ENCODE measurements at regions not wholly inside any gene's neighbourhood (a gene's known extent, or its start where the extent isn't known, plus 50 kb on each side); places are given as distances from the start of the nearest gene placed in this dataset.
"Not testable (repeated sequence)": the region's sequence is repeated elsewhere in the genome, so short reads cannot be mapped to it uniquely, and the experiment has no call there.

- no peak overlapping the region for H3K4me3 ChIP-seq (replicated peaks in 1 of 4; ENCODE audit: control extremely low read depth in 1 of 4, insufficient read depth in 1 of 4, low read depth in 3 of 4, low read length in 4 of 4)
These were observed 72.6 kb upstream of the ZNF92 start for GRCh38 chr7:65301007-65301406.

GRCh38 chr7:65295409-65295808, 78.2 kb upstream of the ZNF92 start:
- Histone ChIP-seq H3K27me3 (ENCODE audit: control insufficient read depth, insufficient read depth, low read length) (no peaks in the 10 kb centered on the region), H3K36me3 (ENCODE audit: control insufficient read depth, insufficient read depth, low read length) (no peaks in the 10 kb centered on the region)

More at GRCh38 chr7:65301007-65301406, 72.6 kb upstream of the ZNF92 start:
- no peaks in the 10 kb centered on the region for H3K36me3 ChIP-seq (ENCODE audit: control insufficient read depth, insufficient read depth, low read length)
- no peak for DNase-seq (ENCODE audit: low read depth in 2 of 2)
- H3K9ac ChIP-seq (ENCODE audit: insufficient read depth, low read length): no peak overlapping the region
- no peaks in the 10 kb centered on the region for H4K20me1 ChIP-seq (ENCODE audit: control insufficient read depth, extremely low read depth, insufficient read depth, low read length)
- no peaks in the 10 kb centered on the region for H3K9me3 ChIP-seq (ENCODE audit: control insufficient read depth, insufficient read depth, low read depth, low read length)
- H3K79me2 ChIP-seq (ENCODE audit: control insufficient read depth, insufficient read depth, low read length): no peaks in the 10 kb centered on the region
- TF ChIP-seq EZH2 (IDR thresholded peaks at IDR 0.05; ENCODE audit: low read length, missing control alignments) (no peak), CTCF (conservative IDR thresholded peaks at IDR 0.05 in 1 of 2, IDR thresholded peaks at IDR 0.05 in 1 of 2; ENCODE audit: low read depth in 1 of 2, low read length in 2 of 2) (no peak)
- no peak overlapping the region for H3K4me2 ChIP-seq (ENCODE audit: extremely low read depth, insufficient read depth, low read length)
- no peak overlapping the region for H2AFZ ChIP-seq (ENCODE audit: low read length)
- H3K27me3 ChIP-seq (ENCODE audit: control insufficient read depth, insufficient read depth, low read length): no peaks in the 10 kb centered on the region
- no peaks in the 10 kb centered on the region for H3K4me1 ChIP-seq (ENCODE audit: control insufficient read depth, extremely low read depth, insufficient read depth, low read length)
- H3K27ac ChIP-seq (ENCODE audit: insufficient read depth, low read length): no peak overlapping the region

GRCh38 chr7:65290340-65290739, 83.3 kb upstream of the ZNF92 start:
- H2AFZ ChIP-seq (ENCODE audit: low read length); H3K27me3 ChIP-seq (ENCODE audit: control insufficient read depth, insufficient read depth, low read length); H3K4me3 ChIP-seq (replicated peaks in 1 of 4; ENCODE audit: control extremely low read depth in 1 of 4, insufficient read depth in 1 of 4, low read depth in 3 of 4, low read length in 4 of 4); H3K4me2 ChIP-seq (ENCODE audit: extremely low read depth, insufficient read depth, low read length); H3K27ac ChIP-seq (ENCODE audit: insufficient read depth, low read length); H3K79me2 ChIP-seq (ENCODE audit: control insufficient read depth, insufficient read depth, low read length); H3K9ac ChIP-seq (ENCODE audit: insufficient read depth, low read length); DNase-seq (ENCODE audit: low read depth in 2 of 2); H3K9me3 ChIP-seq (ENCODE audit: control insufficient read depth, insufficient read depth, low read depth, low read length); H3K36me3 ChIP-seq (ENCODE audit: control insufficient read depth, insufficient read depth, low read length); H3K4me1 ChIP-seq (ENCODE audit: control insufficient read depth, extremely low read depth, insufficient read depth, low read length); H4K20me1 ChIP-seq (ENCODE audit: control insufficient read depth, extremely low read depth, insufficient read depth, low read length): not testable (repeated sequence)

More at GRCh38 chr7:65295409-65295808, 78.2 kb upstream of the ZNF92 start:
- no peak overlapping the region for H3K9ac ChIP-seq (ENCODE audit: insufficient read depth, low read length)
- H4K20me1 ChIP-seq (ENCODE audit: control insufficient read depth, extremely low read depth, insufficient read depth, low read length): no peaks in the 10 kb centered on the region
- H3K4me3 ChIP-seq (replicated peaks in 1 of 4; ENCODE audit: control extremely low read depth in 1 of 4, insufficient read depth in 1 of 4, low read depth in 3 of 4, low read length in 4 of 4): no peak overlapping the region
- no peak overlapping the region for H3K27ac ChIP-seq (ENCODE audit: insufficient read depth, low read length)
- H2AFZ ChIP-seq (ENCODE audit: low read length): no peak overlapping the region
- H3K4me2 ChIP-seq (ENCODE audit: extremely low read depth, insufficient read depth, low read length): no peak overlapping the region
- no peaks in the 10 kb centered on the region for H3K9me3 ChIP-seq (ENCODE audit: control insufficient read depth, insufficient read depth, low read depth, low read length)
- TF ChIP-seq CTCF (conservative IDR thresholded peaks at IDR 0.05 in 1 of 2, IDR thresholded peaks at IDR 0.05 in 1 of 2; ENCODE audit: low read depth in 1 of 2, low read length in 2 of 2) (no peak), EZH2 (IDR thresholded peaks at IDR 0.05; ENCODE audit: low read length, missing control alignments) (no peak)
- no peaks in the 10 kb centered on the region for H3K4me1 ChIP-seq (ENCODE audit: control insufficient read depth, extremely low read depth, insufficient read depth, low read length)
- H3K79me2 ChIP-seq (ENCODE audit: control insufficient read depth, insufficient read depth, low read length): no peaks in the 10 kb centered on the region
- DNase-seq (ENCODE audit: low read depth in 2 of 2): no peak
